GM18858 (cell line): ENCODE measurements at regions not wholly inside any gene's neighbourhood (a gene's known extent, or its start where the extent isn't known, plus 50 kb on each side); places are given as distances from the start of the nearest gene placed in this dataset.

Experiments
- ATAC-seq: cut with Tn5 transposase; IDR thresholded peaks from one replicate; pipeline ENCODE4 v1.9.1; 2021; ENCODE audit not compliant: unreplicated experiment

DNA sequence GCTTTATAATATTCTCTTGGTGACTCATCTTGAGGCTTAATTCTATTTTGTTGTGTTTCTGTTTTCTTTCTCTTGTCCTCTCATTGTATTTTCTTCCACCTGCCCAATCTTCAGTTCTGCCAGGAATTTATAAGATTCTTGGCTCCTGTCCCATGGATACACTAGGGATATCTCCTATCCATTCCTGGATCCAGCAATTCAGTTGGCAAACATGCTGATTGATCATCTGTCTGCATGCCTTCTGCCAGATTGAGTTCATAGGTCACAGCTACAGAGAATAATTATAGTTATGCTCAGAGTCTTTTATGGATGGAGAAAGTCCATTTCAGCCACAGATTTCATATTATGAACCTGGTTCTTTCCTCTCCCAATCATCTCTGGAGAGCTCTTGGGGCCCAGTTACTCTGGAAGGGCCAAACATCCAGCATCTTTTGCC lies 140.4 kb upstream of the MAGI2 start:
- ATAC-seq = no peak

DNA sequence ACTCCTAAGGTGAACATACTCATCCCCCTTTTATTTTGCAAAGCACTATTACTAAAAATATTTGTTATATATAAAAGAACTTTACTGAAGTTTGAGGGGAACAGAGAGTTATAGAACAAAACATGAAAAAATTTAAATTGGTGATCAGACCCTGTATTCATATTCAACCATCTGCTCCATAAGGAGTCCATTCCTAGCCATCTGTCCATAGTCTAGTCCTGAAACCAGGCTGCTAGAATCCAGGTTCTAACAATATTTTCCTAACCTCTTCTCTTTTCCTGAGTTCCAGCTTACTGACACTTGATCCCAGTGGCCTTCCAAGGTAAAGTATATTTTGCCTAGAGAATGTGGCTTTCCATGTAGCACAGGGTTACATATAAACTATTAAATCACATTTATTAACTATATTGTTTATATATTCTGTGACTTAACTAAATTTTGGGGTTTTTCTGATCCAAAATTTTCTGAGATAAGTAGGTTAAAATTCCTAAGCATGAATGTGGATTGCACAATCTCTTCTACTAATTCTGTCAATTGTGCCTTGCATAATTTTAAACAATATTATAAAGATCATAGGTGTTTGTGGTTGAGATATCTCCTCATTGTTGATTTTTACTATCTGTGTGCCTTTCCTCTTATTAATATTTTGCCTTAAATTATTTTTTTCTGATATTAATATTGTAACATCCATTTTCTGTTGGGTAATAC lies 137.6 kb upstream of the MAGI2 start:
- no peak for ATAC-seq

DNA sequence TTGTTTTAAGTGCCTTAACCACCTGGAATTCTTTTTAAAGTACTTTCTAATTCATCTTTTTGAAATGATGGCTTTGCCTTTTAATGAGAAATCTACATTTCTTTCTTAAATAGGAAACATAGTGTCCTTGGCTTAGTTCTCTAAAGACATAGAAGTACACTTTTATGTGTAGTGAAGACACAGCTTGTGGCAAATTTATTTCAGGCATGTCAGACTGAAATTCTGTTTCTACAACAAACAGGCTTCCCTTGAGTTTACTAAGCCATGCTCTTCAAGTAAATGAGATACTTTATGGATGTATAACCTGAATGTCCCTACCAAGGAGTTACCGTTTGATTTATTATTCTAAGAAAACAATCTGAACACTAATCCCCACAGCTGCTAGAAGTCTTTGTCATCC lies 136.9 kb upstream of the MAGI2 start:
- no peak for ATAC-seq

DNA sequence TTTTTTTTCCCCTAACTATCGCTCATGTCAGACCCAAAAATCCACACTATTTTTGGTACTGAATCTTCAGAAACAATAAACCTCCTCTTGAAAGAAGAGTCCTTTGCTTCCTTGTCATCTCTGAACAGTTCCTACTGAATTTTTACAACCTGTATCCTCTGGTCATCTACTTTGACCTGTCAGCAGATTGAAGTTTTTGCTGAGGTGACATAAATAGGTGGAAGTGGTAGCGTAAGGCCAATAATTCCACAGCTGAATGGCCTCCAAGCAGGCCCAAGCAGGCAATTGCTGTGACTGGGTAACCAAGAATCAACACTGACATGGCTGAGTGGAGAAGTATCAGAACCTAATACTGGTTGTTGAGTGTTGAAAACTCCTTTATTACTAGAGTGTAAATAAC lies 117.4 kb upstream of the MAGI2 start:
- no peak for ATAC-seq

DNA sequence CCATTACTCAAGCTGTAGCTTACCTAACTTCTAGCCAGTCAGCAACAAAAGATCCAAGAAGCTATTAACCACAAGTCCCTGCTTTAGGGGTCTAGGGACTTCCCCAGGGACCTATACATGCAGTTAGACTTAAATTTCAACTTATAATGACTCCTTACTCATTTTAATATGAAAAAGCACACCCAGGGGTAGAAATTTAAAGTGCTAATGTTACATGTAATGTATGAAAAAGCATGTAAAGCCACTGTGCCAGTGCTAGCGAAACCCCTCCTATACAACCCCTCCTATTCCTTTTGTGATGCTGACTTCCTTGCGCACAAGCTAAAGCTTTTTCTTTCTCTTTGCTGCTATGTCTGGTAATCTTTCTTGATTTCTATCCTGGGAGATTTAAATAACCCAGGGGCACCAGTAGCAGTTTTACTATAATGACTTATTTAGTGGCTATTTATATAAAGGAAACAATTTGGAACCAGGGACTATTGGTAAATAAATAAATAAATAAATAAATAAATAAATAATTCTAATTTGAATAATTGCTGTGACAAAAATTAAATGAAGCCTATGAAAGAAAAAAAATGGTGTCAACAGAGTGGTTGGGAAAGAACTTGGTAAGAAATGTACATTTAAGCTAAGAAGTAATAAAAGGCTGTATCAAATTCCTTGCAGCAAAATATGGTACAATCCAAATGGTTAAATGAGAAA lies 110.5 kb upstream of the MAGI2 start:
- no peak for ATAC-seq

DNA sequence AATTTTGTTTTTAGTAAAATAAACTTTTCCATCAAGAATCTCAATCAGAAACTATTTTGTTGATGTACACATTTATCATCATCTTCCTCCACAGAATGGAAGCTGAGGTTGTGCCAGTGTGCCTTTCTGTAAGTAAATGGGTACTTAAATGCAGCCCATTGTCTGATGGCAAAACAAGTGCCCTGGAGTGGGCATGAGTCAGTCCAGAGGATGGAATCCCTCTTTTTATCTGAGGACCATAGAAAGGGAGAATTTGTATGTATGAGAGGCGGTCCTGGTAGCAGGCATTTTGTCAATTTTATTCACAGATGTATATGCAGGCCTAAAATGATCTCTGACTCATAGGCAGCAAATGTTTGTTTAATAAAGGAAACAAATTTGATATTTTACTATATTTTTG lies 102.1 kb upstream of the MAGI2 start:
- ATAC-seq = no peak

DNA sequence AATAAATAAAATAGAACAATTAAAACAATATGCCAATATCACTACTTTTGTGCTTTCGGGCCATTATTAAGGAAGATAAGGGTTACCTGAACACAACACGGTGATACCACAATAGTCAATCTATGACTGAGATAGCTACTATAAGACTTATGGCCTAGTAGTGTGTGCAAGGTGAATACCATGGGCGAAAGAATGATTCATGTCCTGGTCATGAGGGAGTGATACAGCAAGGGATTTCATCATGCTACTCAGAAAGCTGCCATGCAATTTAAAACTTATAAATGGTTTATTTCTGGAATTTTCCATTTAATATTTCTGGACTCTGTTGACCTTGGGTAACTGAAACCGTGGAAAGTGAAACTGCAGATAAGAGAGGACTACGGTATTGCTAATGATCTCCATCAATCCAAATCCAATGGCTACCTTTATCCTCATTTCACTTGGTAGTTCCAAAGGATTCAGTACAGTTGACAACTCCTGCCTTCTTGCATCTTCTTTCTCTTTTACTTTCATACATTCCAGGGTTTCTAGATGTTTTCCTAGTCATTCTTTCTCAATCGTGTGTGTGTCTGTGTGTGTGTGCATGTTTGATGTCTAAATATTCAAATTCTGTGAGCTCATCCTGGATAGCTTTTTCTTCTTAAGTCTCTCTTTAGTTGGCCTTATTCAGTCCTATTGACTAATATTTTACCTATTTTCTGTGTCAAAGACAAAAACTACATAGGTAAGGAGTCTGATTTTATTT lies 100.5 kb upstream of the MAGI2 start:
- ATAC-seq = no peak

DNA sequence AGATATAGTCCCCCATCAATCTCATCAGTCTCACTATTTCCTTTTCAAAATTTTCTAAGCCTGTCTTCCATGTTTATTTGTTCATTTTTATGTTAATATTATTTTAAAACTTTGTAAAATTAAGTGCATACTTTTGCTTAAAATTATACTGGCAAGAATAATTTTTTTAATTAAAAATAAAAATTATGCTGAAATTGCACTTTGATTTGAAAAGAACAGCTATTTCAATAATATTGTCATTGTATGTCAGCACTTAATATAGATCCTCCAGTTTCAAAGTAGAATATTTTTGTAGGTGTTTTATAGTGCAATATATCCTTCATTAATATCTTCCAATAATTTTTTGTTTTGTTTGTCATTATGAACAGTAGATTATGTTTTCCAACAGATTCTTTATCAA lies 99.0 kb upstream of the MAGI2 start:
- no peak for ATAC-seq

DNA sequence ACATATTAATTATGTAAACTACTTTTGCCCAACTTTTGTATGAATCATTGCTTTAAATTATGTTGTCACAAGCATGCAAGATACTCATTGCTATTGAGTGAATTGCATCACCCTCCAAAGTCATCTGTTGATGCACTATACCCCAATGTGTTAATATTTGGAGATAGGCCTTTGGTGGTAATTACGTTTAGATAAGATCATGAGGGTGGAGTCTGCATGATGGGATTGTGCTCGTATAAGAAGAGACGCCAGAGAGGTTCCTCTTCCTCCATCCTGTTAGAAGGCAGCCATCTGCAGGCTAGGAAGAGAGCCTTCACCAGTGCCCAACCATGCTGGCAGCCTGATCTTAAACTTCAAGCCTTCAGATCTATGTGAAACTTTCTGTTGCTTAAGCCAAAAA lies 95.3 kb upstream of the MAGI2 start:
- ATAC-seq = no peak

DNA sequence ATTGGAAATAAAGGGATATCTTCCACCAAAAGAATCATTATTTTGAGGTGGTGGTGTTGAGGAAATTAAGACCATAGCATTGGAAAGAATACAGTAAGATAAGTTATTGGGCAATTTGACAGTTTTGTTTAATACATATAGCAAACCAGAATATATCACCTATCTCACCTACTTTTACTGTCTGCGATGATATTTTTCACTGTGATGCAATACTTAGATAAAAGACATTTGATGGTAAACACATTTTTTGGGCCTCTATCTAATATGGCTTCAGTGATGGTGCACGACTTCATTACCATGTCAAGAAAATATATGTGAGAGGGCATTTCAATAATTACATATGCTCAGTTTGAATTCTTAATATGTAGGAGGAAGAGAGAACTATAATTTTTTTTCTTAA lies 93.7 kb upstream of the MAGI2 start:
- no peak for ATAC-seq

DNA sequence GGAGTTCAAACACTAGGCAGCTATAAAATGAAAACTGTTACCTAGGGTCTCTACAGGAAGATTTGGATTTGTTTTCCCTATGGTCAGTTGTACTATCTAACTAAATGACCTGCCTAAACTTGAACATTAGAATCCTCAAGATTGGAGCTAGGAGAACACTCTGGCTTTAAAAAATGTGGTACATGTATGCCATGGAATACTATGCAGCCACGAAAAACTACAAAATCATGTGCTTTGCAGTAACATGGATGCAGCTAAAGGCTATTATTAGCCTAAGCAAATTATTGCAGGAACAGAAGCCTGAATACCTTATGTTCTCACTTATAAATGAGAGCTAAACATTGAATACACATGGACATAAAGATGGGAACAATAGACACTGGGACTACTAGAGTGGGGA lies 87.1 kb upstream of the MAGI2 start:
- no peak for ATAC-seq

DNA sequence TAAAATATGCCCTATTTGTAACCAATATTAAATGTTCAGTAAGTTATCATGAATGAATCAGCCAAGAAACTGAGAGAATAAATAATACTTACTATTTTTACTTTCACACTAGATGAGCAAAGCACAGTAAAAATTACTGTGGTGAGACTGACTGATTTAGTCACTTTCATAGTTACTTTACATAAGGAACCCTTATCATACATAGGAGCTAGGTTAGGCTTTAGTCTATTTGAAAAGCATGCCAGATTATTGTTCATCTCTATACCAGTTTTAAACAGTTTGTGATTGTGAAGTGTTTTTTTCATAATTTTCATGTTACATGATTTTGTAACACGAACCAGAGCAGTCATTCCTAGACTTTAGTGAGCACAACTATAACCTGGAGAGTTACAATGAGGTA lies 80.7 kb upstream of the MAGI2 start:
- ATAC-seq = no peak

DNA sequence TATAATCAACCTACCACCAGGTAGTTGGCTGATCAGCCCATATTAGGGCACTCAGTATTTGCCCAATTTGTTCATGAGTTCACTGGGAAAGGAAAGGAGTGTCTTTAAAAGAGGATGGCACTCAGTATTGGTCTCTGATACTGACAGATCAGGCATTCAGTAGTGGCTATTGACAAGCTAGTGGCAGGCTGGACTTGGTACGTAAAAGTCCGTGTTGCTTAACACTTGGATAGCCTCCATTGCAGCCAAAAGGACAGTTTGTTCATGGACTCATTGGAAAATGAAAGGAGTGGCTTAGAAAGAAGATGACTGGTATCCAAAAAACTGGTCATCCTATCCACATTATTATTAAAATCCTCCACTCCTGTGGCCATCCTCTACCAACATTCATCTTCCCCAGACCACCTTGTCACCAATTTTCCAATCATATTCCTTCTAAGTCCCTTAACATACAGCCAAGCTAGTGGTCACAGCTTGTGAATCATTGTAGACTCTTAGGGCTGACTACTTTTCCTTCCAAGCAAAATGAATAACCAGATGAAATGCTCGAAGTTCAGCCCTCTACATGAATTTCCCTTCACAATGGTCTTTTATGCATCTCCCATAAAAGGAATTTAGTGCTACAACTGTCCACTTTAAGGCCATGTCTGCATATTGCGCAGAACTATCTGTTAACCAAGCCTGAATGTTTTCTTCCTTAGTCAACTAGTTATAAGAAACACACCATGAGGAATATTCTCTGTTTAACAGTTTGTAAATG lies 78.6 kb upstream of the MAGI2 start:
- ATAC-seq = no peak

DNA sequence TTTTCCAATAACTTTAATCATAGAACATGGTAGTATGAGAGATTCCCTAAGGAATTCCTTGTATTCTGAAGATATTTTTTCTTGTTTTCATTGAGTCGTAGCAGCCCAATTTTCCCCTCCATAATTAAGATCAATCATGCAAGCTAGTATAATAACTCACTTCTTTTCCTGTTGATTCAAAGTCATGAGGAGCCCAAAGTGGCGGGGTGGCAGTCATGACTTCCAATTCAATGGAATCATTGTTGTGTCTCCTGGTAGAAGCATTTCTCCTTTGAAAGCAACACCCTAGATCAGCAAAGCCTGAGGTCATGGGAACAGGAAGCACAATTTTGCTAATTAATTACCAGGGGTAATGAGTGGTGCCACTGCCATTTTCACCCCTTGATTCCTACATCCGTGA lies 77.6 kb upstream of the MAGI2 start:
- no peak for ATAC-seq

DNA sequence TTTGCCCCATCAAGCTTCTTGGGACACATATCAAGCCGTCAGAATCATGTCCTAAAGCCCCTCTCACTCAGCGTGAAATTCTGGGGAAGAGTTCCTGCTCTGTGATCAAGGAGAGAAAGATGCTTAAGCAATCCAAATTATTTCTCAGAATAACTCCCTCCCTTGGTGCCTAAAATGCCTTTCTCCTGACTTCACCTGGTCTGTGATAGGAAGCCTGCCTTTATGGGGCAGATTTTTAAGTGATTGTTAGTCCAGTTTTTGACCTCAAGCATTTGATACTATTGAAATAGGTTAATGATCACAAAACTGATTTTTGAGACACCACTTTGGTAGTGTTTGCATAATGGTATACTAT lies 76.4 kb upstream of the MAGI2 start:
- ATAC-seq = no peak

DNA sequence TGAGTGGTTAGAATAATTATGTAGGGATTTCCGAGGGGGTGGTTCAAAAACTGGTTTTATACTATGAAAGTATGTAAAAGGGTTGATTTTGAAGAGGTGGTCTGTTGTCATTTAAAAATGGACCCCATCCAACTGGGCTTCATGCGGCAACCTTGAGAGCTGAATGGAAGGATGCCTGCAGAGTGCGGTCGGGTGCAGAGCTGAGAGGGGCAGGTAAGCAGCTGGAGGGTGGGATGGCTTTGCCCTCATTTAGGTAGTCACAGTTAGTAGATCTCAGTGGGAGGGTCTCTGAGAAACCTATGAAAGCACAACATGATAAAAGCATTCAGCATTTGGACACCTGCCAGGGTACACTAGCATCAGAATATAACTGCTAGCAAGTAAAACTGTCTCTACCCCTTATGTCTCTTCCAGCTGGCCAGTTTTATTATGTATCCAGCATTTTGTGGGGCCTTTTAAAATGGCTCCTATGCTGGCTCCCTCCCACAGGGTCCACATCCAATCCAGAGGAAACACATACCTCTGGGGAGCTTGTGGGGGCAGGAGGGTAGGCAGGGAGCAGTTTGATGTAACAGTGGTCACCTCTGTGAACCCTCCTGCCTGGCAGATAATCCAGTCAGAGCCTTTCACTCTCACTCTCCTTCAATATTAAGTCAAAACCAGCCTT lies 75.9 kb upstream of the MAGI2 start:
- no peak for ATAC-seq

DNA sequence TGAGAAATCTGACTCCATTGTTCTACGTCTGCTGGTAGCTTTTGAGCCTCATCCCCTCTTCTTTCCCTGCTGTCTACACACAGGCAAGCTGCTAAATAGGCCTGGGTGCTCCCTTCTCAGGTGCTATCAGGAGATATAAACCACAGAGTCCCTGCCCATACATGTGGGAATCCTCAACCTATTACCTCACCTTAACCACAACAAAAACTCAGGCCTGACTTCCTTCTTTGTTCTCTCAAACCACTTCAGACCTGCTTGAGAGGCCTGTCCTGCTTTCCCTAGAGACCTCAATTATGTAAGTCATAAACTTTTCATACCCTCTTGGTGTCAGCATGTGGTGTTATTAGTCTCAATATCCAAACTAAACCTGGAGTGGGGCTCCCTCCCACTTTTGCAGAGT lies 75.0 kb upstream of the MAGI2 start:
- ATAC-seq = no peak

DNA sequence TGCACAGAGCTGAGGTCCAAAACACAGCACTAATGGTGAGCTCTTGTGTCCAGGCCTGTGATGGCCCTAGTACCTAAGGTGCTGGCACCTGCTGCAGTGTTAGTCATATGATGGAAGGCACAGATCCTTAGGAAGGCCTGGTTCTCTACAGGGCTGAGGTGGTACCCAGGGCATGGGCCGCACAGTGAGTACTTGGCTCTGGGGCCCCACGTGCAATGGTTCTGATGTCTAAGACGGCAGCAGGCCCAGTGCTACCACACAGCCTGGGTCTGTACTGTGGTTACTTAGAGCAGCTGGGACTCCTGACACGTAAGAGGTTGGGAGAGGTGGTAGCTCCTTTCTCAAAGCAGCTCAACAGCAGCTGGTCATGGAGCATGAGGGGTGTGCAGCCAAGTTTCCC lies 70.6 kb upstream of the MAGI2 start:
- ATAC-seq = no peak

DNA sequence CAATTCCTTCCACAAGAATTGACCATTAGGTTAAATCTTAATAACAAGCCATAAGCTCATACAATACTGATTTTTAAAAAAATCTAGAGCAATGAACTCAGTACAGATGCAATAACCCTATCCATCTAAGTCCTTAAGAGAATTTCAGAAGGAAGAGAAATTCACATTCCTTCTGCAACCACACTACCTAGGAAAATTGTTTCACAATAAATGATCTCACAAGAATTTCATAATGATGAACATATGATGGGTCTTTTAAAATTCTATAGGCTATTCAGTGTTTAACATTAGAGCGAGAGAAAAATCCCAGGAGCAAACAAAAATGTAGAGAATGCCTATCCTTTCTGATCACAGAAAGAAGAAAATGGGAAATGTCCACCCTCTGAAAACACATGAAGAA lies 70.0 kb upstream of the MAGI2 start:
- ATAC-seq = no peak

DNA sequence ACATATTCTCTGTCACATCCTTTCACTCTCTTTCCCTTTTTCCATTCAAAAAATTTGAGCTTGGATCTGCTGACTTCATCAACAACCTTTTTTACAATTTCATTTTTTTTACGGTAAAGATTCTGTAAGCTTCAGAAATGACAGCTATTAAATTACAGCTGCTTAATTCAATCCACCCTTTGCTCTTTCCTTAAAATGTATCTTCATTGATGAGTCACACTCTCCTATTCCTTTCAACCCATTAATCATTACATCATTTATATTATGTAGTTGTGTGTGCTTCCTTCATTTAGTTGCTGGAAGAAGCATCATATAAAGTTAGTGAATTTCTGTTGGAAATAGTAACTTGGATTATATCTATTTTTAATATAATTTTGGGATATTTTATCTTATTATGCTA lies 67.1 kb upstream of the MAGI2 start:
- no peak for ATAC-seq

DNA sequence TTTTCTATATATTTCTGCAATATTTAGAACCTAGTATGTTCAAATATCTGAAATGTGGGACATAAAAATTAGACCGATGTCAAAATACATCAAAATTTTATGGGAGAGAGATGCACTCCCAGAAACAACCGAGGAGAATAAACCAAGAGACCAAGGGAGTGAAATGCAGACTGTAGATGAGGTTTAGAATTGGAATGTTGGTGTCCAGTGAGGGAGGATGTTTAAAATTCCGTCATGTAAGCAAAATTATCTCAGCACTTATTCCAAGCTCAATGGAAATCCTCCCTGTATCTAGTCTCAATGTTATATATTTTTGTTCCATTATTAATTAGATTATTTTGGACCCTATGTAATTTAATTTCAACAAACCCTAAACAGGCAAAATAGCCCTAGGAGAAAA lies 61.9 kb upstream of the MAGI2 start:
- ATAC-seq = no peak
